OCI-LY3 (cell line): ENCODE measurements at regions not wholly inside any gene's neighbourhood (a gene's known extent, or its start where the extent isn't known, plus 50 kb on each side); places are given as distances from the start of the nearest gene placed in this dataset.

ENCODE experiments used
- H2AFZ ChIP-seq: fragments of 200-600, 300-600 bp; shearing (Covaris generic); 2 replicates; pipeline ENCODE4 v1.6.0; 2014; ENCODE audit warnings: antibody characterized with exemption, low read depth, low read length
- H3K27ac ChIP-seq: fragments of 200-600, 300-600 bp; sonication (generic); 2 replicates; pipeline ENCODE4 v1.5.1; 2014; ENCODE audit warnings: mild to moderate bottlenecking, low read length, moderate library complexity, mixed read lengths
- H3K27me3 ChIP-seq: fragments of 200-600, 300-600 bp; sonication (generic); 2 replicates; pipeline ENCODE4 v1.6.1; 2014; ENCODE audit warnings: low read depth, low read length, mixed read lengths
- H3K36me3 ChIP-seq: fragments of 200-600, 300-600 bp; sonication (generic); replicated peaks from 2 replicates; pipeline ENCODE3; 2014; ENCODE audit warnings: low read depth, low read length, mixed read lengths
- H3K4me1 ChIP-seq: fragments of 300-600, 200-600 bp; sonication (generic); 2 replicates; pipeline ENCODE4 v1.6.1; 2014; ENCODE audit warnings: low read length, mixed read lengths
- H3K4me2 ChIP-seq: fragments of 200-600, 300-600 bp; sonication (generic); 2 replicates; pipeline ENCODE4 v1.6.1; 2014; ENCODE audit warnings: low read length, mixed read lengths
- H3K4me3 ChIP-seq: fragments of 300-600, 200-600 bp; sonication (generic); 2 replicates; pipeline ENCODE4 v1.5.1; 2014; ENCODE audit warnings: antibody characterized with exemption, mild to moderate bottlenecking, low read length, moderate library complexity
- H3K79me2 ChIP-seq: fragments of 300-600, 200-600 bp; shearing (Covaris generic); 2 replicates; pipeline ENCODE4 v1.6.1; 2014; ENCODE audit warnings: mild to moderate bottlenecking, low read length, mixed read lengths
- H3K9ac ChIP-seq: fragments of 300-600, 200-600 bp; shearing (Covaris generic); 2 replicates; pipeline ENCODE4 v1.6.0; 2014; ENCODE audit warnings: mild to moderate bottlenecking, low read length, moderate library complexity
- H3K9me3 ChIP-seq: fragments of 200-600, 300-600 bp; shearing (Covaris generic); 2 replicates; pipeline ENCODE4 v1.6.1; 2014; ENCODE audit warnings: low read length, mixed read lengths; ENCODE audit not compliant: insufficient read depth
- H4K20me1 ChIP-seq: fragments of 200-600, 300-600 bp; sonication (generic); 2 replicates; pipeline ENCODE4 v1.6.1; 2016; ENCODE audit warnings: low read length, mixed read lengths; ENCODE audit not compliant: insufficient read depth
- CTCF ChIP-seq: fragments of 200-600, 300-600 bp; sonication (generic); IDR thresholded peaks from 2 replicates; pipeline ENCODE4 v1.5.1; 2014; ENCODE audit warnings: antibody characterized with exemption, low read length, low read depth
- EZH2phosphoT487 ChIP-seq: fragments of 200-600 bp; shearing (Covaris generic); IDR thresholded peaks from 2 replicates; pipeline ENCODE4 v1.6.1; 2018; ENCODE audit warnings: antibody characterized with exemption, mixed run types, low read depth

- Histone ChIP-seq H2AFZ (no peak overlapping the region), H3K27ac (peak overlapping the region; percentile 36), H3K79me2 (no peaks in the 10 kb centered on the region), H4K20me1 (no peaks in the 10 kb centered on the region), H3K27me3 (no peaks in the 10 kb centered on the region), H3K9me3 (no peaks in the 10 kb centered on the region), H3K9ac (peak overlapping the region; percentile 18; the same call in 1 of the 2 replicates), H3K4me1 (peaks cover 97% of the 10 kb centered on the region), H3K4me2 (peak overlapping the region; percentile 54), H3K36me3 (no peaks in the 10 kb centered on the region), H3K4me3 (peak overlapping the region; percentile 8; the same call in 1 of the 2 replicates)
- TF ChIP-seq CTCF (no peak), EZH2phosphoT487 (no peak)
Observed at GRCh38 chr15:70273808-70274207, 176.1 kb upstream of the TLE3 start.

DNA sequence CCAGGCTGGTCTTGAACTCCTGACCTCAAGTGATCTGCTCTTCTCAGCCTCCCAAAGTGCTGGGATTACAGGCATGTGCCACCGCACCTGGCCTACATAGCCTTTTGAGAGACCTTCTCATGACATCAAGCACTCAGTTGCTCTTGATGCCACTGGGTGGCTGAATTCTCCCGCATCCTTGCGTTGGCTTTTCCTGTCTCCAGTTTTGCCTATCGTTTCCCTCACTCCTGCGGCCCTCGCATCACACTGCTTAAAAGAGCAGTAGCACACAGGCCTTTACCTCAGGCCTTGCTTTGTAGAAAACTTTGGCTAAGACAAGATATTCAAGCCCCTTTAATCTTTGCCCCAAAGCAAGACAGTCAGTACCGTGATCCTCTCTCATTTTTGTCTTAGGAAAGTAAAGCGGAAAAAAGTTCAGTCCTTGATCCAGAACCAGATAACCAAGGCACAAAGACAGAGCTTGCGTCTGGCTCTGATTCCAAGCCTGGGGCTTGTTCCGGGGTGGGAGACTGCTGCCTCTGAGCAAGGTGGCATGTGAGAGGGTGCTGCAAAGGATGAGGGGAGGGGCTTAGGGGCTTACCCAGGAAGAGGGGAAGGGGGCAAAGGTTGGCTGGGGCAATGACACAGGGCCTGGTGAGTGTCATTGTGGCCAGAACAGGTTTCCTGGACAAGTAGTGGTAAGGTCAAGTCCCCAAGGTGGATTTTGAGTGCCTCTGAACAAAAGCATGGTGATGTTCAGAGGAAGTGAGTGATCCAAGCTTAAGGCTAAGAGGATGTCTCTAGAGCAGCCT, 175.0 kb upstream of the TLE3 start:
- H3K4me2 ChIP-seq: no peak overlapping the region

GRCh38 chr15:70271422-70272088, 173.8 kb upstream of the TLE3 start:
- Histone ChIP-seq H3K4me3 (no peak overlapping the region), H3K9me3 (no peaks in the 10 kb centered on the region), H3K4me2 (peak overlapping the region; percentile 23), H3K4me1 (peaks cover 97% of the 10 kb centered on the region), H4K20me1 (no peaks in the 10 kb centered on the region), H3K27ac (no peak overlapping the region; the same call in 1 of the 2 replicates), H3K79me2 (0 out of 2 replicates have a peak, but pooled peaks cover 3% of the 10 kb centered on the region), H3K27me3 (no peaks in the 10 kb centered on the region), H3K36me3 (no peaks in the 10 kb centered on the region), H2AFZ (no peak overlapping the region), H3K9ac (peak overlapping the region; percentile 15; the same call in 1 of the 2 replicates)
- no peak for TF ChIP-seq CTCF
- TF ChIP-seq EZH2phosphoT487: no peak

More for the DNA sequence above, 175.0 kb upstream of the TLE3 start:
- Histone ChIP-seq H3K36me3 (no peaks in the 10 kb centered on the region), H2AFZ (no peak overlapping the region), H3K27ac (no peak overlapping the region), H3K4me3 (no peak overlapping the region), H3K4me1 (peaks cover 97% of the 10 kb centered on the region), H3K9me3 (no peaks in the 10 kb centered on the region), H3K27me3 (no peaks in the 10 kb centered on the region), H3K79me2 (0 out of 2 replicates have a peak, but pooled peaks cover 1% of the 10 kb centered on the region), H3K9ac (no peak overlapping the region), H4K20me1 (no peaks in the 10 kb centered on the region)
- no peak for TF ChIP-seq CTCF
- no peak for TF ChIP-seq EZH2phosphoT487

DNA sequence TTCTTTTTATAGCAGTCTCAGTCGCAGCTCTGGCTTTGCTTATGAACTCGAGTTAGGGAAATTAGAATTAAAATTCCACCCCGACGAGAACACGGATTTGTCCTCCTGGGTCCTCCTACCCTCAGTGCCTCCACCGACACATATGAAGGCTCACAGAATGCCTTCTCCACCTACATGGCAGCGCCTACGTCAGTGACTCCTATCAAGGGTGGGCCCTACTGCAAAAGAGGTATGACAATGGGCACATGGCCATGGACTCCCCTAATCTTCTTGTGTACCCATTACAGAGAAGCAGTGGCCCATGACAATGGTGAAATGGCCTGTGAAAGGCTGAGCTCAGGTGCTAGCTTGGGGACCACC, 173.0 kb upstream of the TLE3 start:
- H3K27ac ChIP-seq: no peak overlapping the region
- H2AFZ ChIP-seq: no peak overlapping the region
- no peaks in the 10 kb centered on the region for H3K9me3 ChIP-seq
- H3K27me3 ChIP-seq: no peaks in the 10 kb centered on the region
- no peaks in the 10 kb centered on the region for H3K36me3 ChIP-seq
- H3K79me2 ChIP-seq: 0 out of 2 replicates have a peak, but pooled peaks cover 3% of the 10 kb centered on the region
- TF ChIP-seq CTCF (no peak), EZH2phosphoT487 (no peak)
- peaks cover 97% of the 10 kb centered on the region for H3K4me1 ChIP-seq
- peak overlapping the region; percentile 59; the same call in 1 of the 2 replicates for H3K9ac ChIP-seq
- no peak overlapping the region for H3K4me3 ChIP-seq
- peak overlapping the region; percentile 23 for H3K4me2 ChIP-seq
- no peaks in the 10 kb centered on the region for H4K20me1 ChIP-seq
